B cell (primary cell): ENCODE measurements at regions not wholly inside any gene's neighbourhood (a gene's known extent, or its start where the extent isn't known, plus 50 kb on each side); places are given as distances from the start of the nearest gene placed in this dataset.
"Not testable (repeated sequence)": the region's sequence is repeated elsewhere in the genome, so short reads cannot be mapped to it uniquely, and the experiment has no call there.

ENCODE experiments used
- ATAC-seq: fragments of 200-7000 bp; cut with Tn5 transposase; one replicate; pipeline ENCODE4 v1.10.0; 2021; ENCODE audit warnings: low read depth, mild to moderate bottlenecking, moderate number of reproducible peaks, moderate library complexity
- CTCF ChIA-PET: fragments of 350-600 bp; sonication (Branson Sonifier 250); formaldehyde crosslinking; loops from one replicate; lab custom pipeline; 2021; ENCODE audit warnings: antibody characterized with exemption, inconsistent platforms; lab: Charles Lee
- POLR2A ChIA-PET: fragments of 350-600 bp; sonication (Branson Sonifier 250); formaldehyde crosslinking; loops from one replicate; lab custom pipeline; 2021; ENCODE audit warnings: antibody characterized with exemption; lab: Charles Lee
- DNase-seq: peaks from one replicate; pipeline ENCODE4 v3.0.0; 2013
- H2AFZ ChIP-seq: 2 replicates; pipeline ENCODE4 v1.6.1; 2012; ENCODE audit warnings: mild to moderate bottlenecking, low read depth, low read length; ENCODE audit not compliant: insufficient read depth, poor library complexity, severe bottlenecking
- H3K27ac ChIP-seq, 2 donors: 1 replicate in 1 of 2; 2 replicates in 1 of 2; pipeline ENCODE4 v1.5.1; 2012 to 2013; ENCODE audit warnings: low read length in 2 of 2, mild to moderate bottlenecking in 2 of 2, moderate library complexity in 1 of 2
- H3K27me3 ChIP-seq, 4 experiments: fragments of 200-600 bp in 1 of 4; sonication (generic) in 1 of 4; replicated peaks in 1 of 4; 1 replicate in 2 of 4; 2 replicates in 2 of 4; pipeline versions ENCODE4 v1.6.1 to v1.7.0; 2013 to 2016; ENCODE audit warnings: low read length in 3 of 4, mild to moderate bottlenecking in 2 of 4, mixed read lengths in 1 of 4, moderate library complexity in 1 of 4; ENCODE audit not compliant: insufficient read depth in 4 of 4, control insufficient read depth in 3 of 4; ENCODE audit errors: control extremely low read depth in 1 of 4
- H3K36me3 ChIP-seq, 2 experiments: replicated peaks in 1 of 2; 1 replicate in 1 of 2; 2 replicates in 1 of 2; pipeline versions ENCODE4 v1.6.1 to v1.7.1; 2013; ENCODE audit warnings: low read length in 1 of 2; ENCODE audit not compliant: insufficient read depth in 2 of 2, control insufficient read depth in 1 of 2; ENCODE audit errors: control extremely low read depth in 1 of 2, extremely low read depth in 1 of 2
- H3K4me1 ChIP-seq, 2 donors: fragments of 200-600 bp in 1 of 2; sonication (generic) in 1 of 2; 1 replicate in 1 of 2; 2 replicates in 1 of 2; pipeline versions ENCODE4 v1.5.1 to v1.6.1; 2013 to 2017; ENCODE audit warnings: low read length in 2 of 2; ENCODE audit not compliant: control insufficient read depth in 2 of 2, insufficient read depth in 2 of 2
- H3K4me2 ChIP-seq: replicated peaks from 2 replicates; pipeline ENCODE3; 2012; ENCODE audit warnings: mild to moderate bottlenecking, low read depth, low read length; ENCODE audit not compliant: poor library complexity, severe bottlenecking
- H3K4me3 ChIP-seq, 5 experiments: fragments of 200-600 bp in 1 of 5; sonication (generic) in 1 of 5; 1 replicate in 3 of 5; 2 replicates in 2 of 5; pipeline versions ENCODE4 v1.5.1 to v1.7.0; 2011 to 2016; ENCODE audit warnings: low read length in 4 of 5, mild to moderate bottlenecking in 4 of 5, low read depth in 2 of 5, control low read depth in 1 of 5, moderate library complexity in 1 of 5; ENCODE audit not compliant: insufficient read depth in 1 of 5; ENCODE audit errors: control extremely low read depth in 1 of 5, extremely low read depth in 1 of 5
- H3K79me2 ChIP-seq: fragments of 200-600 bp; sonication (generic); one replicate; pipeline ENCODE4 v1.6.0; 2016; ENCODE audit warnings: low read length; ENCODE audit not compliant: control insufficient read depth, insufficient read depth
- H3K9ac ChIP-seq: fragments of 200-600 bp; sonication (generic); 2 replicates; pipeline ENCODE4 v1.6.1; 2017; ENCODE audit warnings: mild to moderate bottlenecking, low read length, moderate library complexity
- H3K9me3 ChIP-seq, 3 donors: one replicate each; pipeline versions ENCODE4 v1.6.1 to v1.7.1; 2013; ENCODE audit warnings: low read length in 2 of 3; ENCODE audit not compliant: control insufficient read depth in 2 of 3, insufficient read depth in 1 of 3; ENCODE audit errors: control extremely low read depth in 1 of 3
- H4K20me1 ChIP-seq: 2 replicates; pipeline ENCODE4 v1.6.0; 2012; ENCODE audit warnings: mild to moderate bottlenecking, low read length; ENCODE audit not compliant: insufficient read depth, control insufficient read depth, poor library complexity, severe bottlenecking
- H3K27ac Mint-ChIP-seq: one replicate; pipeline ENCODE4 v1.8.0; 2021; ENCODE audit warnings: mixed read lengths
- H3K27me3 Mint-ChIP-seq: one replicate; pipeline ENCODE4 v1.8.0; 2021; ENCODE audit warnings: mixed read lengths
- H3K4me1 Mint-ChIP-seq: one replicate; pipeline ENCODE4 v1.8.0; 2021; ENCODE audit warnings: mixed read lengths
- H3K4me3 Mint-ChIP-seq: one replicate; pipeline ENCODE4 v1.8.0; 2021; ENCODE audit warnings: mixed read lengths
- H3K9me3 Mint-ChIP-seq: one replicate; pipeline ENCODE4 v1.8.0; 2022; ENCODE audit warnings: mixed read lengths; ENCODE audit not compliant: insufficient read depth
- CTCF ChIP-seq: fragments of 200-600 bp; IDR thresholded peaks from one replicate; pipeline ENCODE4 v1.8.0; 2022; ENCODE audit warnings: antibody characterized with exemption, mild to moderate bottlenecking
- EZH2 ChIP-seq: IDR thresholded peaks from 2 replicates; pipeline ENCODE4 v1.6.1; 2012; ENCODE audit warnings: borderline replicate concordance, low read depth, mild to moderate bottlenecking, moderate library complexity, low read length; ENCODE audit not compliant: insufficient read depth, poor library complexity, severe bottlenecking
- WGBS: methylation state at CpG from one replicate; pipeline ENCODE4 v1.1.5; 2013; ENCODE audit warnings: missing lambda C conversion rate; ENCODE audit not compliant: insufficient coverage; 5-methylcytosine and 5-hydroxymethylcytosine counted together
- intact Hi-C: fragments of 100-400 bp; cut with micrococcal nuclease; formaldehyde crosslinking; loops from one replicate; pipeline ENCODE4 v1.10.0; 2022

- Histone ChIP-seq H4K20me1 (no peaks in the 10 kb centered on the region), H3K79me2 (no peaks in the 10 kb centered on the region), H3K4me1 (no peaks in the 10 kb centered on the region), H3K36me3 (no peaks in the 10 kb centered on the region), H3K4me3 (no peak overlapping the region), H3K9me3 (no peaks in the 10 kb centered on the region), H2AFZ (no peak overlapping the region), H3K4me2 (no peak overlapping the region), H3K27ac (no peak overlapping the region), H3K27me3 (no peaks in the 10 kb centered on the region), H3K9ac (no peak overlapping the region)
- Mint-ChIP-seq H3K27ac (no peak overlapping the region), H3K27me3 (peaks cover 6% of the 10 kb centered on the region), H3K4me1 (no peaks in the 10 kb centered on the region), H3K4me3 (no peak overlapping the region), H3K9me3 (no peaks in the 10 kb centered on the region)
- intact Hi-C loops = no loop called here
- POLR2A ChIA-PET = no interaction called here
- CTCF ChIA-PET = no interaction called here
- TF ChIP-seq EZH2 (no peak), CTCF (no peak)
- ATAC-seq (no peak), DNase-seq (no peak)
- 75% methylated on average over 2 of the region's 6 CpGs for WGBS
Observed at GRCh38 chr15:93345981-93346380, 257.0 kb upstream of the RGMA start.

- H4K20me1 ChIP-seq, H3K4me3 ChIP-seq, H3K4me2 ChIP-seq, H3K27me3 Mint-ChIP-seq, H3K4me1 ChIP-seq, H3K27ac Mint-ChIP-seq, ATAC-seq, DNase-seq, H3K27ac ChIP-seq, H3K9ac ChIP-seq, H2AFZ ChIP-seq, H3K27me3 ChIP-seq, CTCF ChIA-PET, H3K4me3 Mint-ChIP-seq, H3K36me3 ChIP-seq, H3K79me2 ChIP-seq, POLR2A ChIA-PET, intact Hi-C loops, H3K9me3 ChIP-seq, H3K9me3 Mint-ChIP-seq, H3K4me1 Mint-ChIP-seq: not testable (repeated sequence)
- no CpG with 5 or more reads among the region's 5 CpGs for WGBS
Observed at GRCh38 chr15:93343402-93343801, 254.4 kb upstream of the RGMA start.
